Skin epidermis (tissue), 12 donors: ENCODE measurements at regions not wholly inside any gene's neighbourhood (a gene's known extent, or its start where the extent isn't known, plus 50 kb on each side); places are given as distances from the start of the nearest gene placed in this dataset.

Experiments used
- H3K27ac ChIP-seq, 21 experiments: fragments of 200-600 bp; sonication (generic) in 11 of 21; one replicate each; pipeline ENCODE4 v1.5.0; 2020; ENCODE audit warnings: mild to moderate bottlenecking in 3 of 21, inconsistent platforms in 2 of 21, moderate library complexity in 2 of 21
- H3K4me3 ChIP-seq, 7 experiments: fragments of 200-600 bp; sonication (generic) in 2 of 7; one replicate each; pipeline ENCODE4 v1.5.0; 2020; ENCODE audit warnings: inconsistent platforms in 2 of 7, mild to moderate bottlenecking in 2 of 7, moderate library complexity in 1 of 7

DNA sequence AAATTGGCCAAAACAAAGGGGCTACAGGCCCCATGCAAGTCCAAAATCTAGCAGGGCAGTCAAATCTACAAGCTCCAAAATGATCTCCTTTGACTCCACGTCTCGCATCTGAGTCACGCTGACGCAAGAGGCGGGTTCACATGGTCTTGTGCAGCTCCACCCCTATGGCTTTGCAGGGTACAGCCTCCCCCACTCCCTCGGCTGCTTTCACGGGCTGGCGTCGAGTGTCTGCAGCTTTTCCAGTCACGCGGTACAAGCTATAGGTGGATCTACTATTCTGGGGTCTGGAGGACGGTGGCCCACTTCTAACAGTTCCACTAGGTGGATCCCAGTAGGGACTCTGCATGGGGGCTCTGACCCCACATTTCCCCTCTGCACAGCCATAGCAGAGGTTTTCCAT is 99.2 kb upstream of the KCNIP4 start:
- H3K4me3 ChIP-seq, result no peak overlapping the region

GRCh38 chr4:22045051-22045630 is 96.6 kb upstream of the KCNIP4 start:
- H3K27ac ChIP-seq, result no peak overlapping the region
- H3K4me3 ChIP-seq, result no peak overlapping the region

More for the DNA sequence above, 99.2 kb upstream of the KCNIP4 start:
- no peak overlapping the region for H3K27ac ChIP-seq

- H3K4me3 ChIP-seq, result no peak overlapping the region
- H3K27ac ChIP-seq, result no peak overlapping the region
Measured at GRCh38 chr4:22031423-22031822, 82.9 kb upstream of the KCNIP4 start.

DNA sequence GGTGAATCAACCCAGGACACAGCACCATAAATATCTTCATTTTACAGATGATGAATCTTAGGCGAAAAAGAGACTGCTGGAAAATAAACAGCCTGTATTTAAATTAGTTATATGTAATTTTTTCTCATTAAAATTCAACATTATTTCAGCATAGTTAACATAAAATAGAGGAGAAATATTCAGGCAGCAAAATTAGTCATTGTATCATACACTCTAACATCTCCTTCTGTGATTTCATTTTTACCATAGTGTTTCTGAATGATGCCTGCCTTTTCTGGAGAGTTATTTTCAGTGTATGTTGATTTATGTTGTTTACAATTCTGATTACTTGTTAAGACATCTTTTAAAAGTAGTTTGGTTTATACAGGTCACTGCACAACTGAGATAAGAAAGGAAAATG is 82.3 kb upstream of the KCNIP4 start:
- H3K27ac ChIP-seq, result no peak overlapping the region

GRCh38 chr4:22030307-22030706 is 81.7 kb upstream of the KCNIP4 start:
- Histone ChIP-seq H3K27ac (no peak overlapping the region), H3K4me3 (no peak overlapping the region)

More for the DNA sequence above, 82.3 kb upstream of the KCNIP4 start:
- H3K4me3 ChIP-seq, result no peak overlapping the region

GRCh38 chr4:22029803-22030202 is 81.2 kb upstream of the KCNIP4 start:
- no peak overlapping the region for H3K27ac ChIP-seq
- H3K4me3 ChIP-seq, result no peak overlapping the region

DNA sequence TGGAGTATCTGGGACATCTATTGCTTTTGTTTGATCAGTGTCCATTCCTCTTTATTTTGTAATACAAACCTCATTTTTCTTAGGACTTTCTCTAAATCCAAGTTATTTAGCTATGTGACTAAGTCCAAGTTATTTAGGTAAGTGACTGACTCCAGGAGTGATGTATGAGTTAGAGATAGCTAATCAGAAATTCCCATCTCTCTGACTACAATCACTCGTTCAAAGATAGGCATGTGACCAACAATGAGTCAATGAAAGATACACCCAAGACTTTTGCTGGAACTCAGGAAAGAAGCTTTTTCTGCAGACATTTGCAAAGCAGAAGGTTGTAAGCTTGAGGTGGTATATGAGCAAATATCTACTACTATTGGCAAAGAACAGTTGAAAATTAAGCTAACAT is 72.5 kb upstream of the KCNIP4 start:
- no peak overlapping the region for H3K4me3 ChIP-seq
- no peak overlapping the region for H3K27ac ChIP-seq

DNA sequence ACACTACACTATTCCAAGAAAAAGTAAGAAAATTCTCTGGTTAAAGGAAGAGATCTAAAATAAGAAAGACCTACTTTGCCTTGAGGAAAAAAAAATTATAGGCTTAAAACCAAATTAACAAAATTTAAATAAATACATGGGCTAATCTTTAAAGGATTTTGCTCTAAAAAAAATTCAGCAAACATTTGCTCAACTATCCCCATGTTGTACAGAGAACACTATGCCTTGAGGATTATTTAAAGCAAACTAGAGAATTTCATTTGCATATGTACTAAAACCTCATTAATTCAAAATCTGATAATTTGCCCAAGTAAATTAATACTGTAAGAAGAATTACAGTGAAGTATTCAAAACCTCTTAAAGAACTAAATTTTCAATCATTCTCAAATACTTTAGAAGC is 71.6 kb upstream of the KCNIP4 start:
- no peak overlapping the region for H3K4me3 ChIP-seq
- H3K27ac ChIP-seq, result no peak overlapping the region

GRCh38 chr4:22019676-22020075 is 71.1 kb upstream of the KCNIP4 start:
- H3K27ac ChIP-seq, result no peak overlapping the region
- no peak overlapping the region for H3K4me3 ChIP-seq

- Histone ChIP-seq H3K4me3 (no peak overlapping the region), H3K27ac (no peak overlapping the region)
Measured at GRCh38 chr4:22014222-22014741, 65.7 kb upstream of the KCNIP4 start.

GRCh38 chr4:22003878-22004277 is 55.3 kb upstream of the KCNIP4 start:
- H3K27ac ChIP-seq, result no peak overlapping the region
- no peak overlapping the region for H3K4me3 ChIP-seq
